PC-9 (cell line): ENCODE measurements at regions not wholly inside any gene's neighbourhood (a gene's known extent, or its start where the extent isn't known, plus 50 kb on each side); places are given as distances from the start of the nearest gene placed in this dataset.

Experiments used
- BruUV-seq: library from RNA; stranded (reverse); fragments of 400-500 nt; replicated peaks from 2 replicates; lab custom pipeline; 2021; lab: Mats Ljungman, UMichigan
- CTCF ChIA-PET: fragments of 300-600 bp; sonication (Branson Sonifier 250); formaldehyde crosslinking; loops from one replicate; lab custom pipeline; 2022; ENCODE audit warnings: antibody characterized with exemption; lab: Charles Lee
- POLR2A ChIA-PET: fragments of 300-600 bp; sonication (Branson Sonifier 250); formaldehyde crosslinking; loops from one replicate; lab custom pipeline; 2022; ENCODE audit warnings: antibody characterized with exemption; ENCODE audit not compliant: unreplicated experiment; lab: Charles Lee
- DNase-seq, 2 experiments: peaks; one replicate each; pipeline versions ENCODE4 v3.0.0 to v3.0.0-alpha.2; 2015 to 2022; ENCODE audit warnings: mixed read lengths in 1 of 2
- H2AFZ ChIP-seq: fragments of 200-600 bp; sonication (generic); 2 replicates; pipeline ENCODE4 v1.8.1; 2017; ENCODE audit warnings: antibody characterized with exemption
- H3F3A ChIP-seq: fragments of 200-600 bp; sonication (generic); 2 replicates; pipeline ENCODE4 v1.8.1; 2017; ENCODE audit warnings: antibody characterized with exemption, mild to moderate bottlenecking, low read depth; ENCODE audit not compliant: insufficient read depth
- H3K27ac ChIP-seq: fragments of 200-600 bp; sonication (generic); 2 replicates; pipeline ENCODE4 v1.6.1; 2016; ENCODE audit warnings: mixed run types
- H3K27me3 ChIP-seq: fragments of 200-600 bp; sonication (generic); 2 replicates; pipeline ENCODE4 v1.6.1; 2016; ENCODE audit warnings: low read depth, mixed run types; ENCODE audit not compliant: insufficient read depth
- H3K36me3 ChIP-seq: fragments of 200-600 bp; sonication (generic); 2 replicates; pipeline ENCODE4 v1.6.1; 2016; ENCODE audit warnings: low read depth, mixed run types
- H3K4me1 ChIP-seq: fragments of 200-600 bp; sonication (generic); replicated peaks from 2 replicates; pipeline ENCODE4 v1.6.1; 2016; ENCODE audit warnings: mixed run types; ENCODE audit not compliant: insufficient read depth
- H3K4me2 ChIP-seq: fragments of 200-600 bp; sonication (generic); 2 replicates; pipeline ENCODE4 v1.6.1; 2017; ENCODE audit warnings: mixed run types
- H3K4me3 ChIP-seq: fragments of 200-600 bp; sonication (generic); 2 replicates; pipeline ENCODE4 v1.6.1; 2016; ENCODE audit warnings: mixed run types
- H3K79me2 ChIP-seq: fragments of 200-600 bp; sonication (generic); 2 replicates; pipeline ENCODE4 v1.6.1; 2017; ENCODE audit warnings: low read depth, mixed run types
- H3K9me2 ChIP-seq: fragments of 200-600 bp; sonication (generic); 2 replicates; pipeline ENCODE4 v1.8.1; 2017; ENCODE audit warnings: mild to moderate bottlenecking; ENCODE audit not compliant: insufficient read depth
- H3K9me3 ChIP-seq: fragments of 200-600 bp; sonication (generic); 2 replicates; pipeline ENCODE4 v1.8.1; 2016; ENCODE audit warnings: low read depth; ENCODE audit not compliant: insufficient read depth
- H4K20me1 ChIP-seq: fragments of 200-600 bp; sonication (generic); 2 replicates; pipeline ENCODE4 v1.8.1; 2017; ENCODE audit not compliant: insufficient read depth
- CTCF ChIP-seq: fragments of 200-600 bp; sonication (generic); conservative IDR thresholded peaks from 2 replicates; pipeline ENCODE4 v1.6.1; 2017; ENCODE audit warnings: mixed run types, antibody characterized with exemption, mild to moderate bottlenecking, moderate library complexity
- EZH2 ChIP-seq: fragments of 200-600 bp; sonication (generic); IDR thresholded peaks from 2 replicates; pipeline ENCODE4 v1.8.0; 2017; ENCODE audit warnings: antibody characterized with exemption, low read depth
- intact Hi-C: fragments of 100-400 bp; cut with micrococcal nuclease; formaldehyde crosslinking; loops from one replicate; pipeline ENCODE4 v1.10.0; 2022; ENCODE audit not compliant: unreplicated experiment

- Histone ChIP-seq H3K9me3 (no peaks in the 10 kb centered on the region), H2AFZ (no peak overlapping the region), H3K36me3 (no peaks in the 10 kb centered on the region), H3F3A (no peaks in the 10 kb centered on the region), H3K4me3 (no peak overlapping the region), H3K27me3 (no peaks in the 10 kb centered on the region), H4K20me1 (no peaks in the 10 kb centered on the region), H3K4me2 (no peak overlapping the region), H3K79me2 (no peaks in the 10 kb centered on the region), H3K9me2 (no peaks in the 10 kb centered on the region), H3K27ac (no peak overlapping the region), H3K4me1 (no peaks in the 10 kb centered on the region)
- POLR2A ChIA-PET: no interaction called here
- BruUV-seq: no TSS peak
- CTCF ChIA-PET: no interaction called here
- intact Hi-C loops: no loop called here
- DNase-seq: no peak
- no peak for TF ChIP-seq EZH2
- TF ChIP-seq CTCF: no peak
Measured at GRCh38 chr9:106693558-106693957, 169.4 kb upstream of the ZNF462 start.

GRCh38 chr9:106696804-106697203 lies 166.2 kb upstream of the ZNF462 start:
- Histone ChIP-seq H3K27me3 (no peaks in the 10 kb centered on the region), H3K9me3 (no peaks in the 10 kb centered on the region), H3K4me1 (no peaks in the 10 kb centered on the region), H4K20me1 (no peaks in the 10 kb centered on the region), H3F3A (no peaks in the 10 kb centered on the region), H3K27ac (no peak overlapping the region), H2AFZ (no peak overlapping the region), H3K9me2 (no peaks in the 10 kb centered on the region), H3K36me3 (no peaks in the 10 kb centered on the region), H3K4me3 (no peak overlapping the region), H3K4me2 (no peak overlapping the region), H3K79me2 (no peaks in the 10 kb centered on the region)
- ChIA-PET POLR2A (no interaction called here), CTCF (no interaction called here)
- intact Hi-C loops: no loop called here
- TF ChIP-seq CTCF (no peak), EZH2 (no peak)
- DNase-seq: no peak
- no TSS peak for BruUV-seq

- H3K27me3 ChIP-seq: no peaks in the 10 kb centered on the region
- no peaks in the 10 kb centered on the region for H3F3A ChIP-seq
- ChIA-PET CTCF (no interaction called here), POLR2A (no interaction called here)
- H3K4me1 ChIP-seq: no peaks in the 10 kb centered on the region
- H3K4me3 ChIP-seq: no peak overlapping the region
- no peak overlapping the region for H2AFZ ChIP-seq
- no peaks in the 10 kb centered on the region for H3K9me2 ChIP-seq
- H3K79me2 ChIP-seq: no peaks in the 10 kb centered on the region
- H4K20me1 ChIP-seq: no peaks in the 10 kb centered on the region
- intact Hi-C loops: no loop called here
- no peak for DNase-seq
- no peak for TF ChIP-seq CTCF
- TF ChIP-seq EZH2: no peak
- no peaks in the 10 kb centered on the region for H3K9me3 ChIP-seq
- no peaks in the 10 kb centered on the region for H3K36me3 ChIP-seq
- no peak overlapping the region for H3K27ac ChIP-seq
- H3K4me2 ChIP-seq: no peak overlapping the region
- no TSS peak for BruUV-seq
Measured at GRCh38 chr9:106697390-106697749, 165.6 kb upstream of the ZNF462 start.
